Prostate gland (tissue), 2 donors: ENCODE measurements at regions not wholly inside any gene's neighbourhood (a gene's known extent, or its start where the extent isn't known, plus 50 kb on each side); places are given as distances from the start of the nearest gene placed in this dataset.
A peak's percentile ranks its signal among the peaks of the same experiment; 100 is the strongest.

Source experiments
- CTCF ChIP-seq, 4 experiments: fragments of 200-600 bp in 2 of 4; fragments of 450-650 bp in 2 of 4; sonication (generic) in 2 of 4; IDR thresholded peaks; 1 replicate in 3 of 4; 2 replicates in 1 of 4; pipeline ENCODE4 v1.5.1; 2016 to 2019; ENCODE audit warnings: antibody characterized with exemption in 4 of 4, mild to moderate bottlenecking in 2 of 4, moderate library complexity in 2 of 4
- POLR2AphosphoS5 ChIP-seq: sonication (generic); formaldehyde crosslinking; IDR thresholded peaks from one replicate; pipeline ENCODE4 v1.6.1; 2017; ENCODE audit warnings: antibody characterized with exemption

DNA sequence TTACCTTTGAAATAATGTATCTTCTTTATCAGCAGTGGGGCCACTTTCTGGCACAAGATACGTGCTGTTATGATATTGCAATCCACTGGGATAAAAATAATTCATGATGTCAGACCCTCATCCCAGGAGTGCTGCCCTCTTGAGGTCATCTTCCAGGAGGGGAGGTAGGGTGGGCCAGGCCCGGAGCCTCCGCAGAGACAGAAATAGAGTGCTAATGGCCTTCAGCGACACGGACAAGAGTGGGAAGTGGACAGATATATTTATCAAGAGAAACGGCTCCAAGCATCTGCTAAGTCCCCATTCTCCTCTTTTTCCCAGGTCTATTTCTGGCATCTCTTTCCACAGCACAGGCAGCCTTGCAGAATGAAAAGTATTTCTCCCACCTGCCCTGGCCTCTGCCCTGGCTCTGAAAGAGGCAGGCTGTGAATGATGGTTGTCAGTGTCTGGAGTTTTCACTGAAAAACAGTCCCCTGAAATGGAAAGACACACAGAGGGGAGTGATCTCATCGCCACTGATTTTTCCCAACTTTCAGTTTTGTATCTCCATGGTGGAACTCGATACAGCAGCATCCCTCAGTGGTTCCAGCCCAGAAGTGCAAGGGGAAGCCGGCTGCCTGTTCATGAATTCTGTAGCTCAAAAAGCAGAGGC, 251.7 kb upstream of the MYO3A start:
- TF ChIP-seq CTCF (IDR thresholded peaks at IDR 0.05) (peak in 1 of 4 experiments; percentile 34), POLR2AphosphoS5 (no peak)
